22Rv1 (cell line): ENCODE measurements at regions not wholly inside any gene's neighbourhood (a gene's known extent, or its start where the extent isn't known, plus 50 kb on each side); places are given as distances from the start of the nearest gene placed in this dataset.

ENCODE experiments used
- CTCF ChIP-seq: fragments of 450-650 bp; IDR thresholded peaks from 2 replicates; pipeline ENCODE4 v1.5.1; 2017; ENCODE audit warnings: mild to moderate bottlenecking
- ZFX ChIP-seq: fragments of 450-650 bp; IDR thresholded peaks from 2 replicates; pipeline ENCODE4 v1.6.1; 2017; ENCODE audit warnings: antibody characterized with exemption, borderline replicate concordance

- no peak for TF ChIP-seq CTCF
- TF ChIP-seq ZFX, result no peak
Measured at GRCh38 chr6:71766146-71766760, 120.1 kb upstream of the RIMS1 start.
